Liver (tissue), 8 donors: ENCODE measurements at regions not wholly inside any gene's neighbourhood (a gene's known extent, or its start where the extent isn't known, plus 50 kb on each side); places are given as distances from the start of the nearest gene placed in this dataset.

Source experiments
- DNase-seq: peaks from one replicate; pipeline ENCODE4 v3.0.0-alpha.2; 2017; ENCODE audit warnings: low spot score
- H3K27ac ChIP-seq, 2 donors: one replicate each; pipeline ENCODE4 v1.7.0; 2013; ENCODE audit warnings: inconsistent platforms in 2 of 2, low read length in 2 of 2, control low read depth in 1 of 2, low read depth in 1 of 2, mild to moderate bottlenecking in 1 of 2
- H3K27me3 ChIP-seq, 4 donors: one replicate each; pipeline versions ENCODE4 v1.6.1 to v1.7.0; 2013; ENCODE audit warnings: low read length in 3 of 4, inconsistent platforms in 1 of 4, mild to moderate bottlenecking in 1 of 4, moderate library complexity in 1 of 4; ENCODE audit not compliant: control insufficient read depth in 4 of 4, insufficient read depth in 4 of 4
- H3K36me3 ChIP-seq, 4 donors: one replicate each; pipeline versions ENCODE4 v1.6.1 to v1.7.0; 2013; ENCODE audit warnings: low read length in 3 of 4, mild to moderate bottlenecking in 3 of 4, low read depth in 1 of 4, moderate library complexity in 1 of 4; ENCODE audit not compliant: control insufficient read depth in 4 of 4, insufficient read depth in 3 of 4
- H3K4me1 ChIP-seq, 4 donors: one replicate each; pipeline versions ENCODE4 v1.6.1 to v1.7.0; 2013; ENCODE audit warnings: low read length in 3 of 4, mild to moderate bottlenecking in 3 of 4, moderate library complexity in 1 of 4; ENCODE audit not compliant: control insufficient read depth in 4 of 4, insufficient read depth in 4 of 4
- H3K4me3 ChIP-seq, 3 donors: one replicate each; pipeline versions ENCODE4 v1.6.1 to v1.7.0; 2013; ENCODE audit warnings: low read length in 3 of 3, control low read depth in 1 of 3, low read depth in 1 of 3, mild to moderate bottlenecking in 1 of 3
- H3K9ac ChIP-seq, 2 donors: one replicate each; pipeline ENCODE4 v1.7.0; 2013; ENCODE audit warnings: low read length in 2 of 2, mild to moderate bottlenecking in 2 of 2, moderate library complexity in 2 of 2, control low read depth in 1 of 2, low read depth in 1 of 2
- H3K9me3 ChIP-seq, 4 donors: one replicate each; pipeline versions ENCODE4 v1.6.1 to v1.7.0; 2013; ENCODE audit warnings: low read length in 3 of 4; ENCODE audit not compliant: control insufficient read depth in 4 of 4
- EGR1 ChIP-seq, 2 donors: IDR thresholded peaks; 2 replicates each; pipeline ENCODE4 v1.6.1; 2016 to 2018; ENCODE audit warnings: antibody characterized with exemption in 2 of 2, low read depth in 2 of 2
- FOXA1 ChIP-seq: IDR thresholded peaks from 2 replicates; pipeline ENCODE4 v1.6.1; 2016; ENCODE audit warnings: antibody characterized with exemption
- FOXA2 ChIP-seq: IDR thresholded peaks from 2 replicates; pipeline ENCODE4 v1.6.1; 2016; ENCODE audit warnings: antibody characterized with exemption
- GABPA ChIP-seq, 2 donors: IDR thresholded peaks in 1 of 2; conservative IDR thresholded peaks in 1 of 2; 2 replicates each; pipeline ENCODE4 v1.6.1; 2016; ENCODE audit warnings: antibody characterized with exemption in 2 of 2, mild to moderate bottlenecking in 1 of 2, moderate library complexity in 1 of 2
- HNF4A ChIP-seq, 2 donors: conservative IDR thresholded peaks; 2 replicates each; pipeline ENCODE4 v1.6.1; 2016; ENCODE audit warnings: antibody characterized with exemption in 2 of 2, mild to moderate bottlenecking in 2 of 2
- HNF4G ChIP-seq: IDR thresholded peaks from 2 replicates; pipeline ENCODE4 v1.6.1; 2016; ENCODE audit warnings: antibody characterized with exemption
- JUND ChIP-seq, 2 donors: IDR thresholded peaks; 2 replicates each; pipeline ENCODE4 v1.6.1; 2016; ENCODE audit warnings: antibody characterized with exemption in 2 of 2
- NR2F2 ChIP-seq: IDR thresholded peaks from 2 replicates; pipeline ENCODE4 v1.6.1; 2016; ENCODE audit warnings: antibody characterized with exemption
- RAD21 ChIP-seq, 2 donors: IDR thresholded peaks; 2 replicates each; pipeline ENCODE4 v1.6.1; 2016; ENCODE audit warnings: antibody characterized with exemption in 2 of 2, mild to moderate bottlenecking in 2 of 2
- RXRA ChIP-seq, 2 donors: IDR thresholded peaks; 2 replicates each; pipeline ENCODE4 v1.6.1; 2017 to 2018; ENCODE audit warnings: antibody characterized with exemption in 2 of 2, mild to moderate bottlenecking in 1 of 2
- SP1 ChIP-seq: IDR thresholded peaks from 2 replicates; pipeline ENCODE4 v1.6.1; 2018; ENCODE audit warnings: antibody characterized with exemption, mild to moderate bottlenecking
- TAF1 ChIP-seq: conservative IDR thresholded peaks from 2 replicates; pipeline ENCODE4 v1.6.1; 2016; ENCODE audit warnings: antibody characterized with exemption, mild to moderate bottlenecking
- YY1 ChIP-seq: IDR thresholded peaks from 2 replicates; pipeline ENCODE4 v1.6.1; 2016; ENCODE audit warnings: antibody characterized with exemption, mild to moderate bottlenecking
- WGBS: extraction: QIAGEN DNeasy Blood & Tissue Kit; methylation state at CpG from one replicate; pipeline ENCODE4 v1.1.7; 2013; 5-methylcytosine and 5-hydroxymethylcytosine counted together
- TF ChIP-seq, protein P1 (sequence below): fragments of 150-350 bp; IDR thresholded peaks from 2 replicates; pipeline ENCODE4 v1.5.1; 2017; ENCODE audit warnings: improper control_type of control experiment, low read depth, low read length; ENCODE audit not compliant: missing input control
- TF ChIP-seq, protein P2 (sequence below): IDR thresholded peaks from 2 replicates; pipeline ENCODE4 v1.6.1; 2016; ENCODE audit warnings: antibody characterized with exemption
- TF ChIP-seq, protein P3 (sequence below): IDR thresholded peaks from 2 replicates; pipeline ENCODE4 v1.6.1; 2016; ENCODE audit warnings: antibody characterized with exemption
- TF ChIP-seq, protein P4 (sequence below): IDR thresholded peaks from 2 replicates; pipeline ENCODE4 v1.6.1; 2016; ENCODE audit warnings: antibody characterized with exemption
- TF ChIP-seq, protein P5 (sequence below): IDR thresholded peaks from 2 replicates; pipeline ENCODE4 v1.6.1; 2016; ENCODE audit warnings: antibody characterized with exemption, mild to moderate bottlenecking
- donor health status: healthy.
- donor health status: healthy.
- donor health status: healthy.
- donor health status: healthy.
- donor health status: healthy.

DNA sequence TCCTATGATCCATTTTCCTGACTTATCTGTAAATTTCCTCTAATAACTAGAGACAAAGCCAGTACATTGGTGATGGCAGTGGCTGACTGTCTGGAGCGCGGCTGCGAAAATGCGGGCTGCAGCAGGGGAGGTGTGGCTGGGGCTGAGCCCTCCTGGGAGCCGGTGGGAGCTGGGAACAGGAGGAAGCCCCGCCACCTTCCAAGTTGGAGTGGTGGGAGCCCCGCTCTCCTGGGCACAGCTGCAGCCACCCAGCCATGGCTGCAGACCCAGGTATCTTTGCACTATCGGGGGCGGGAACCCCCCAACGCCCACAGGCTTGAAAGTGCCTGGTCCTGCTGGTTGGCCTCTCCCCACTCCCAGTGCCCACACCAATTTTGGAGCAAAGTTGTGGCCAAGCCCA is 633.0 kb upstream of the TMEFF2 start:
- H3K9ac ChIP-seq, result no peak overlapping the region
- TF ChIP-seq, protein P1, sequence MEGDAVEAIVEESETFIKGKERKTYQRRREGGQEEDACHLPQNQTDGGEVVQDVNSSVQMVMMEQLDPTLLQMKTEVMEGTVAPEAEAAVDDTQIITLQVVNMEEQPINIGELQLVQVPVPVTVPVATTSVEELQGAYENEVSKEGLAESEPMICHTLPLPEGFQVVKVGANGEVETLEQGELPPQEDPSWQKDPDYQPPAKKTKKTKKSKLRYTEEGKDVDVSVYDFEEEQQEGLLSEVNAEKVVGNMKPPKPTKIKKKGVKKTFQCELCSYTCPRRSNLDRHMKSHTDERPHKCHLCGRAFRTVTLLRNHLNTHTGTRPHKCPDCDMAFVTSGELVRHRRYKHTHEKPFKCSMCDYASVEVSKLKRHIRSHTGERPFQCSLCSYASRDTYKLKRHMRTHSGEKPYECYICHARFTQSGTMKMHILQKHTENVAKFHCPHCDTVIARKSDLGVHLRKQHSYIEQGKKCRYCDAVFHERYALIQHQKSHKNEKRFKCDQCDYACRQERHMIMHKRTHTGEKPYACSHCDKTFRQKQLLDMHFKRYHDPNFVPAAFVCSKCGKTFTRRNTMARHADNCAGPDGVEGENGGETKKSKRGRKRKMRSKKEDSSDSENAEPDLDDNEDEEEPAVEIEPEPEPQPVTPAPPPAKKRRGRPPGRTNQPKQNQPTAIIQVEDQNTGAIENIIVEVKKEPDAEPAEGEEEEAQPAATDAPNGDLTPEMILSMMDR, result no peak
- TF ChIP-seq, protein P2, sequence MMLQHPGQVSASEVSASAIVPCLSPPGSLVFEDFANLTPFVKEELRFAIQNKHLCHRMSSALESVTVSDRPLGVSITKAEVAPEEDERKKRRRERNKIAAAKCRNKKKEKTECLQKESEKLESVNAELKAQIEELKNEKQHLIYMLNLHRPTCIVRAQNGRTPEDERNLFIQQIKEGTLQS, result no peak
- TF ChIP-seq HNF4A (conservative IDR thresholded peaks at IDR 0.05) (no peak), JUND (IDR thresholded peaks at IDR 0.05) (no peak), SP1 (no peak), RXRA (IDR thresholded peaks at IDR 0.05) (no peak), RAD21 (IDR thresholded peaks at IDR 0.05) (no peak), EGR1 (IDR thresholded peaks at IDR 0.05; ENCODE audit: low read depth in 2 of 2) (no peak), FOXA1 (no peak), FOXA2 (no peak), YY1 (no peak), GABPA (IDR thresholded peaks at IDR 0.05 in 1 of 2, conservative IDR thresholded peaks at IDR 0.05 in 1 of 2) (no peak)
- TF ChIP-seq, protein P3, sequence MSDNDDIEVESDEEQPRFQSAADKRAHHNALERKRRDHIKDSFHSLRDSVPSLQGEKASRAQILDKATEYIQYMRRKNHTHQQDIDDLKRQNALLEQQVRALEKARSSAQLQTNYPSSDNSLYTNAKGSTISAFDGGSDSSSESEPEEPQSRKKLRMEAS, result no peak
- 87% methylated on average over 10 of the region's 10 CpGs for WGBS
- H3K27ac ChIP-seq, result no peak overlapping the region
- H3K4me1 ChIP-seq, result no peaks in the 10 kb centered on the region
- H3K27me3 ChIP-seq, result no peaks in the 10 kb centered on the region
- no peak for DNase-seq
- no peak overlapping the region for H3K4me3 ChIP-seq
- H3K36me3 ChIP-seq, result no peaks in the 10 kb centered on the region
- no peaks in the 10 kb centered on the region for H3K9me3 ChIP-seq

DNA sequence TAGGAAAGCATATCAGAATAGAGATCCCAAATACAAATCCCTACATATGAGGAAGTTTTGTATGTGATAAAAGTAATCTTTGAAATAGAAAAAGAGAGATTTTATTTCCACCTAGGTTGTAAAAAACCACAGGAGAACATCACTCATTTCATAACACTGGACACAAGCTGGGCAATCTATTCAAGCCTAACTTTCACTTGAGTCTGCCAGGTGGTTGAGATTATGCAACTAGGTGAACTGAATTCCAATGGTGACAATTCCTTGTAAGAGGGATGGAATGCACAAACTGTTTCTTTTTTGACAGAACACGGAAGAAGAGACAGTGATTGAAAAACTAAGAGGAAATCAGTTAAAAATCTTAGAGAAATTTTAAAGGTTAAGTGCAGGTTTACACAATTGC is 619.6 kb upstream of the TMEFF2 start:
- 60% methylated on average over 1 of the region's 1 CpG for WGBS
- H3K36me3 ChIP-seq, result peaks cover 0 to 3% (median 0%) of the 10 kb centered on the region in 4 donors
- H3K4me3 ChIP-seq, result no peak overlapping the region
- no peaks in the 10 kb centered on the region for H3K9me3 ChIP-seq
- no peak for DNase-seq
- H3K27me3 ChIP-seq, result no peaks in the 10 kb centered on the region
- no peaks in the 10 kb centered on the region for H3K4me1 ChIP-seq
- H3K9ac ChIP-seq, result no peak overlapping the region
- TF ChIP-seq, protein P4, sequence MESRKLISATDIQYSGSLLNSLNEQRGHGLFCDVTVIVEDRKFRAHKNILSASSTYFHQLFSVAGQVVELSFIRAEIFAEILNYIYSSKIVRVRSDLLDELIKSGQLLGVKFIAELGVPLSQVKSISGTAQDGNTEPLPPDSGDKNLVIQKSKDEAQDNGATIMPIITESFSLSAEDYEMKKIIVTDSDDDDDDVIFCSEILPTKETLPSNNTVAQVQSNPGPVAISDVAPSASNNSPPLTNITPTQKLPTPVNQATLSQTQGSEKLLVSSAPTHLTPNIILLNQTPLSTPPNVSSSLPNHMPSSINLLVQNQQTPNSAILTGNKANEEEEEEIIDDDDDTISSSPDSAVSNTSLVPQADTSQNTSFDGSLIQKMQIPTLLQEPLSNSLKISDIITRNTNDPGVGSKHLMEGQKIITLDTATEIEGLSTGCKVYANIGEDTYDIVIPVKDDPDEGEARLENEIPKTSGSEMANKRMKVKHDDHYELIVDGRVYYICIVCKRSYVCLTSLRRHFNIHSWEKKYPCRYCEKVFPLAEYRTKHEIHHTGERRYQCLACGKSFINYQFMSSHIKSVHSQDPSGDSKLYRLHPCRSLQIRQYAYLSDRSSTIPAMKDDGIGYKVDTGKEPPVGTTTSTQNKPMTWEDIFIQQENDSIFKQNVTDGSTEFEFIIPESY, result no peak
- TF ChIP-seq TAF1, result no peak
- TF ChIP-seq EGR1 (IDR thresholded peaks at IDR 0.05; ENCODE audit: low read depth in 2 of 2), result no peak
- TF ChIP-seq SP1, result no peak
- H3K27ac ChIP-seq, result no peak overlapping the region

DNA sequence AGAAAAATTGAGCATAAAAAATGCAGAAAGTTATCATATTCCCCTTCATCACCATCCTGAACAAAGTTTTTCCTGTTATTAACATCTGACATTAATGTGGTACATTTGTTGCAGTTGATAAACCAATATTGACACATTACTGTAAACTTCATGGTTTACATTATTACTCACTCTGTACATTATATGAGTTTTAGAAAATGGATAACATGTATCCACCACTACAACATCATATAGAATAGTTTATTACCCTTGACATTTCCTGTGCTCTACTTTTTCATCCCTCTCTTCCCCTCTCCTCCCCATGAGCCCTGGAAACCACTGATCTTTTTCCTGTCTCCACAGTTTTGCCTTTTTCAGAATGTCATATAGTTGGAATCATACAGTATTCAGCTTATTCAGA is 618.6 kb upstream of the TMEFF2 start:
- Histone ChIP-seq H3K4me3 (no peak overlapping the region), H3K9me3 (no peaks in the 10 kb centered on the region), H3K27ac (no peak overlapping the region), H3K27me3 (no peaks in the 10 kb centered on the region), H3K4me1 (no peaks in the 10 kb centered on the region), H3K9ac (no peak overlapping the region), H3K36me3 (peaks cover 0 to 3% (median 0%) of the 10 kb centered on the region in 4 donors)
- no peak for DNase-seq
- no peak for TF ChIP-seq FOXA1
- TF ChIP-seq JUND (IDR thresholded peaks at IDR 0.05), result no peak
- TF ChIP-seq EGR1 (IDR thresholded peaks at IDR 0.05; ENCODE audit: low read depth in 2 of 2), result no peak
- no peak for TF ChIP-seq FOXA2
- TF ChIP-seq NR2F2, result no peak
- TF ChIP-seq, protein P4, result no peak
- TF ChIP-seq TAF1, result no peak
- TF ChIP-seq, protein P5, sequence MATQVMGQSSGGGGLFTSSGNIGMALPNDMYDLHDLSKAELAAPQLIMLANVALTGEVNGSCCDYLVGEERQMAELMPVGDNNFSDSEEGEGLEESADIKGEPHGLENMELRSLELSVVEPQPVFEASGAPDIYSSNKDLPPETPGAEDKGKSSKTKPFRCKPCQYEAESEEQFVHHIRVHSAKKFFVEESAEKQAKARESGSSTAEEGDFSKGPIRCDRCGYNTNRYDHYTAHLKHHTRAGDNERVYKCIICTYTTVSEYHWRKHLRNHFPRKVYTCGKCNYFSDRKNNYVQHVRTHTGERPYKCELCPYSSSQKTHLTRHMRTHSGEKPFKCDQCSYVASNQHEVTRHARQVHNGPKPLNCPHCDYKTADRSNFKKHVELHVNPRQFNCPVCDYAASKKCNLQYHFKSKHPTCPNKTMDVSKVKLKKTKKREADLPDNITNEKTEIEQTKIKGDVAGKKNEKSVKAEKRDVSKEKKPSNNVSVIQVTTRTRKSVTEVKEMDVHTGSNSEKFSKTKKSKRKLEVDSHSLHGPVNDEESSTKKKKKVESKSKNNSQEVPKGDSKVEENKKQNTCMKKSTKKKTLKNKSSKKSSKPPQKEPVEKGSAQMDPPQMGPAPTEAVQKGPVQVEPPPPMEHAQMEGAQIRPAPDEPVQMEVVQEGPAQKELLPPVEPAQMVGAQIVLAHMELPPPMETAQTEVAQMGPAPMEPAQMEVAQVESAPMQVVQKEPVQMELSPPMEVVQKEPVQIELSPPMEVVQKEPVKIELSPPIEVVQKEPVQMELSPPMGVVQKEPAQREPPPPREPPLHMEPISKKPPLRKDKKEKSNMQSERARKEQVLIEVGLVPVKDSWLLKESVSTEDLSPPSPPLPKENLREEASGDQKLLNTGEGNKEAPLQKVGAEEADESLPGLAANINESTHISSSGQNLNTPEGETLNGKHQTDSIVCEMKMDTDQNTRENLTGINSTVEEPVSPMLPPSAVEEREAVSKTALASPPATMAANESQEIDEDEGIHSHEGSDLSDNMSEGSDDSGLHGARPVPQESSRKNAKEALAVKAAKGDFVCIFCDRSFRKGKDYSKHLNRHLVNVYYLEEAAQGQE, result no peak
- TF ChIP-seq HNF4G, result no peak
- no peak for TF ChIP-seq SP1
- TF ChIP-seq RXRA (IDR thresholded peaks at IDR 0.05), result no peak
- TF ChIP-seq HNF4A (conservative IDR thresholded peaks at IDR 0.05), result no peak
